GM18517 (cell line): ENCODE measurements at regions not wholly inside any gene's neighbourhood (a gene's known extent, or its start where the extent isn't known, plus 50 kb on each side); places are given as distances from the start of the nearest gene placed in this dataset.
"Not testable (repeated sequence)": the region's sequence is repeated elsewhere in the genome, so short reads cannot be mapped to it uniquely, and the experiment has no call there.

Experiments
- ATAC-seq: cut with Tn5 transposase; IDR thresholded peaks from one replicate; pipeline ENCODE4 v1.9.1; 2021; ENCODE audit warnings: mild to moderate bottlenecking, moderate library complexity; ENCODE audit not compliant: unreplicated experiment

- no peak for ATAC-seq
Observed at GRCh38 chr3:70658513-70659310, 346.3 kb upstream of the MDFIC2 start.

- no peak for ATAC-seq
Observed at GRCh38 chr3:70657454-70657853, 345.0 kb upstream of the MDFIC2 start.

- ATAC-seq, result no peak
Observed at GRCh38 chr3:70647823-70648222, 335.4 kb upstream of the MDFIC2 start.

GRCh38 chr3:70647094-70647493, 334.7 kb upstream of the MDFIC2 start:
- ATAC-seq, result no peak

GRCh38 chr3:70646635-70647034, 334.2 kb upstream of the MDFIC2 start:
- ATAC-seq, result no peak

- no peak for ATAC-seq
Observed at GRCh38 chr3:70640481-70640880, 328.0 kb upstream of the MDFIC2 start.

GRCh38 chr3:70635301-70635700, 322.9 kb upstream of the MDFIC2 start:
- ATAC-seq, result no peak

GRCh38 chr3:70631716-70632307, 319.4 kb upstream of the MDFIC2 start:
- no peak for ATAC-seq

- ATAC-seq, result no peak
Observed at GRCh38 chr3:70621451-70621850, 309.0 kb upstream of the MDFIC2 start.

- no peak for ATAC-seq
Observed at GRCh38 chr3:70620956-70621355, 308.5 kb upstream of the MDFIC2 start.

GRCh38 chr3:70620367-70620766, 307.9 kb upstream of the MDFIC2 start:
- ATAC-seq, result no peak

- no peak for ATAC-seq
Observed at GRCh38 chr3:70618151-70618550, 305.7 kb upstream of the MDFIC2 start.

- not testable (repeated sequence) for ATAC-seq
Observed at GRCh38 chr3:70617349-70617748, 304.9 kb upstream of the MDFIC2 start.

GRCh38 chr3:70615286-70615685, 302.8 kb upstream of the MDFIC2 start:
- no peak for ATAC-seq

- no peak for ATAC-seq
Observed at GRCh38 chr3:70614111-70614510, 301.7 kb upstream of the MDFIC2 start.

- no peak for ATAC-seq
Observed at GRCh38 chr3:70612920-70613319, 300.5 kb upstream of the MDFIC2 start.

- ATAC-seq, result not testable (repeated sequence)
Observed at GRCh38 chr3:70611667-70612277, 299.3 kb upstream of the MDFIC2 start.

- ATAC-seq, result no peak
Observed at GRCh38 chr3:70608434-70608833, 296.0 kb upstream of the MDFIC2 start.

- no peak for ATAC-seq
Observed at GRCh38 chr3:70607469-70607868, 295.0 kb upstream of the MDFIC2 start.

GRCh38 chr3:70606018-70606417, 293.6 kb upstream of the MDFIC2 start:
- no peak for ATAC-seq

GRCh38 chr3:70603103-70603502, 290.7 kb upstream of the MDFIC2 start:
- no peak for ATAC-seq

GRCh38 chr3:70597312-70597711, 284.9 kb upstream of the MDFIC2 start:
- no peak for ATAC-seq
